HG02852 (cell line): ENCODE measurements at regions not wholly inside any gene's neighbourhood (a gene's known extent, or its start where the extent isn't known, plus 50 kb on each side); places are given as distances from the start of the nearest gene placed in this dataset.

Experiments
- ATAC-seq: cut with Tn5 transposase; IDR thresholded peaks from one replicate; pipeline ENCODE4 v1.9.1; 2021; ENCODE audit warnings: mild to moderate bottlenecking, moderate library complexity; ENCODE audit not compliant: unreplicated experiment

GRCh38 chr7:124692425-124692824, 73.2 kb downstream of the GPR37 start:
- no peak for ATAC-seq

- ATAC-seq = no peak
Observed at GRCh38 chr7:124690840-124691239, 74.8 kb downstream of the GPR37 start.

- no peak for ATAC-seq
Observed at GRCh38 chr7:124689931-124690330, 75.7 kb downstream of the GPR37 start.

- ATAC-seq = no peak
Observed at GRCh38 chr7:124689523-124689922, 76.1 kb downstream of the GPR37 start.

GRCh38 chr7:124688991-124689390, 76.6 kb downstream of the GPR37 start:
- no peak for ATAC-seq

- ATAC-seq = no peak
Observed at GRCh38 chr7:124686543-124687171, 78.9 kb downstream of the GPR37 start.

- no peak for ATAC-seq
Observed at GRCh38 chr7:124681946-124682345, 83.6 kb downstream of the GPR37 start.

- ATAC-seq = no peak
Observed at GRCh38 chr7:124680304-124680703, 85.3 kb downstream of the GPR37 start.

- ATAC-seq = no peak
Observed at GRCh38 chr7:124679586-124680225, 85.9 kb downstream of the GPR37 start.

- no peak for ATAC-seq
Observed at GRCh38 chr7:124679146-124679545, 86.4 kb downstream of the GPR37 start.

- no peak for ATAC-seq
Observed at GRCh38 chr7:124674451-124674850, 91.1 kb downstream of the GPR37 start.

- no peak for ATAC-seq
Observed at GRCh38 chr7:124672011-124672410, 93.6 kb downstream of the GPR37 start.

- ATAC-seq = no peak
Observed at GRCh38 chr7:124667312-124668153, 98.1 kb downstream of the GPR37 start.

GRCh38 chr7:124662937-124663336, 102.7 kb downstream of the GPR37 start:
- ATAC-seq = no peak

- no peak for ATAC-seq
Observed at GRCh38 chr7:124662372-124662771, 103.2 kb downstream of the GPR37 start.

GRCh38 chr7:124655990-124656389, 109.6 kb downstream of the GPR37 start:
- ATAC-seq = no peak

- no peak for ATAC-seq
Observed at GRCh38 chr7:124652237-124652636, 113.4 kb downstream of the GPR37 start.

- no peak for ATAC-seq
Observed at GRCh38 chr7:124651136-124651535, 114.5 kb downstream of the GPR37 start.

- ATAC-seq = peak; percentile 51
Observed at GRCh38 chr7:124649397-124650014, 116.1 kb downstream of the GPR37 start.

GRCh38 chr7:124647630-124648306, 117.8 kb downstream of the GPR37 start:
- no peak for ATAC-seq

- no peak for ATAC-seq
Observed at GRCh38 chr7:124645704-124646103, 119.9 kb downstream of the GPR37 start.
